CMK (cell line): ENCODE measurements at regions not wholly inside any gene's neighbourhood (a gene's known extent, or its start where the extent isn't known, plus 50 kb on each side); places are given as distances from the start of the nearest gene placed in this dataset.

Source experiments
- DNase-seq: peaks from one replicate; pipeline ENCODE4 v3.0.0-alpha.2; 2010; ENCODE audit warnings: low read depth

GRCh38 chr10:65292551-65292950 lies 1633.3 kb upstream of the LRRTM3 start:
- DNase-seq = no peak

- no peak for DNase-seq
These were observed 1631.5 kb upstream of the LRRTM3 start for GRCh38 chr10:65294329-65294728.

GRCh38 chr10:65301181-65301580 lies 1624.7 kb upstream of the LRRTM3 start:
- DNase-seq = no peak

- DNase-seq = no peak
These were observed 1619.6 kb upstream of the LRRTM3 start for GRCh38 chr10:65306201-65306600.

GRCh38 chr10:65312876-65313275 lies 1613.0 kb upstream of the LRRTM3 start:
- no peak for DNase-seq

GRCh38 chr10:65313406-65313805 lies 1612.4 kb upstream of the LRRTM3 start:
- no peak for DNase-seq

GRCh38 chr10:65314253-65314652 lies 1611.6 kb upstream of the LRRTM3 start:
- no peak for DNase-seq

- no peak for DNase-seq
These were observed 1606.3 kb upstream of the LRRTM3 start for GRCh38 chr10:65319493-65319892.

GRCh38 chr10:65320236-65321026 lies 1605.4 kb upstream of the LRRTM3 start:
- no peak for DNase-seq

- no peak for DNase-seq
These were observed 1602.0 kb upstream of the LRRTM3 start for GRCh38 chr10:65323802-65324201.

- DNase-seq = no peak
These were observed 1599.9 kb upstream of the LRRTM3 start for GRCh38 chr10:65325913-65326312.

- no peak for DNase-seq
These were observed 1597.3 kb upstream of the LRRTM3 start for GRCh38 chr10:65328486-65328885.

- DNase-seq = no peak
These were observed 1590.5 kb upstream of the LRRTM3 start for GRCh38 chr10:65335311-65335710.

GRCh38 chr10:65340340-65340739 lies 1585.5 kb upstream of the LRRTM3 start:
- DNase-seq = no peak

- peak; percentile 12 for DNase-seq
These were observed 1584.4 kb upstream of the LRRTM3 start for GRCh38 chr10:65341323-65341925.

GRCh38 chr10:65342245-65342644 lies 1583.6 kb upstream of the LRRTM3 start:
- no peak for DNase-seq

- no peak for DNase-seq
These were observed 1579.4 kb upstream of the LRRTM3 start for GRCh38 chr10:65346466-65346865.

- DNase-seq = no peak
These were observed 1577.2 kb upstream of the LRRTM3 start for GRCh38 chr10:65348637-65349036.

GRCh38 chr10:65350611-65351010 lies 1575.2 kb upstream of the LRRTM3 start:
- DNase-seq = no peak

GRCh38 chr10:65355141-65355680 lies 1570.6 kb upstream of the LRRTM3 start:
- DNase-seq = no peak

GRCh38 chr10:65358565-65358964 lies 1567.3 kb upstream of the LRRTM3 start:
- no peak for DNase-seq

GRCh38 chr10:65360497-65360896 lies 1565.3 kb upstream of the LRRTM3 start:
- no peak for DNase-seq

- DNase-seq = no peak
These were observed 1560.0 kb upstream of the LRRTM3 start for GRCh38 chr10:65365878-65366277.

GRCh38 chr10:65367706-65368105 lies 1558.1 kb upstream of the LRRTM3 start:
- DNase-seq = no peak
